D721Med (cell line): ENCODE measurements at regions not wholly inside any gene's neighbourhood (a gene's known extent, or its start where the extent isn't known, plus 50 kb on each side); places are given as distances from the start of the nearest gene placed in this dataset.

Source experiments
- DNase-seq: peaks from one replicate; pipeline ENCODE4 v3.0.0; 2011; ENCODE audit warnings: low spot score; ENCODE audit not compliant: insufficient read length
- FAIRE-seq: peaks from 2 replicates; lab custom pipeline; 2011; peaks lifted over from hg19 to GRCh38; lab: Jason Lieb, UNC
- CTCF ChIP-seq: IDR thresholded peaks from 2 replicates; pipeline ENCODE4 v1.5.1; 2012; ENCODE audit warnings: mild to moderate bottlenecking, control low read depth; ENCODE audit not compliant: insufficient read depth; ENCODE audit errors: missing control alignments

GRCh38 chr5:26034813-26035212 is 1003.6 kb downstream of the CDH9 start:
- FAIRE-seq: no peak
- DNase-seq: no peak
- TF ChIP-seq CTCF: no peak

GRCh38 chr5:26031481-26031880 is 1006.9 kb downstream of the CDH9 start:
- DNase-seq: no peak
- TF ChIP-seq CTCF: no peak
- no peak for FAIRE-seq

DNA sequence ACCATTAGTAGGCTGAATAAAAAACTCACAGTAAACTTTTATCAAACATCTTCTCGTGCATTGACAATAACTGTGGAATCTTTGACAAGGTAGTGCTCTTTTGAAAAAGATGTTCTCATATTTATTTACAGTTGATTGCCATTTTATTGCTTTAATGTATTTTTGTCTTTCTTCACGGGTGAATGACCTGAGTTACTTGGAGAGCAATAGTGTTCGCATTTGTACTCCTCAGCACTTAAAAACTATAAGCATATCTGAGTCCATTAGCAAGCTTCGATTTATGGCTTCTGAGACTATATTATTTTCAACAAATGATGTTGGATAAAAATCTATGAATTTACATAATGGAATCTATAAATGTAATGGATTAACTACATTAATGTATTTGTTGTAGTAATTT is 1012.3 kb downstream of the CDH9 start:
- no peak for DNase-seq
- FAIRE-seq: no peak

GRCh38 chr5:26024774-26025173 is 1013.6 kb downstream of the CDH9 start:
- TF ChIP-seq CTCF: no peak
- FAIRE-seq (no peak), DNase-seq (no peak)

More for the DNA sequence above, 1012.3 kb downstream of the CDH9 start:
- no peak for TF ChIP-seq CTCF

- DNase-seq (no peak), FAIRE-seq (no peak)
- no peak for TF ChIP-seq CTCF
These were observed 1015.0 kb downstream of the CDH9 start for GRCh38 chr5:26023361-26023760.

- no peak for FAIRE-seq
- no peak for TF ChIP-seq CTCF
These were observed 1024.2 kb downstream of the CDH9 start for GRCh38 chr5:26014206-26014605.

DNA sequence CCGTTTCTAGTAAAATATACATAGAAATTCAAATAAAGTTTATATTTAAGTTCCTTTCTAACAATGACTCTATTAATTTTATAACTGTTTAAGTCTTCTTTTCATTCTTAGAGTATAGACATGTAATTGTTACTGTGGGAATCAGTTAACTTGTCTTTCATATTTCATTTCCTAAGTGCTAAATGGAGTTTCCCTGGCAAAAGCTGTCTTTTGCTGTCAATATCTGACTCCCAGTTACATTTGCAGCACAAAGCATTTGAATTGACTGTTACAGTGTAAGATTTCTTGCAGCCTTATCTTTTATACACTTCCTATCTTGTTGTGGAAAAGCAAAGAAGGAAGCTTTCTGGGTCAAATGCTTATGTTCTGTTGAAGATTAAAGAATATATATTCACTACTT is 1026.3 kb downstream of the CDH9 start:
- FAIRE-seq: no peak
- DNase-seq: no peak
- TF ChIP-seq CTCF: no peak

More at GRCh38 chr5:26014206-26014605, 1024.2 kb downstream of the CDH9 start:
- no peak for DNase-seq
